HG03175 (cell line): ENCODE measurements at regions not wholly inside any gene's neighbourhood (a gene's known extent, or its start where the extent isn't known, plus 50 kb on each side); places are given as distances from the start of the nearest gene placed in this dataset.

Source experiments
- ATAC-seq: cut with Tn5 transposase; IDR thresholded peaks from one replicate; pipeline ENCODE4 v1.9.1; 2021; ENCODE audit warnings: mild to moderate bottlenecking, moderate library complexity; ENCODE audit not compliant: unreplicated experiment

DNA sequence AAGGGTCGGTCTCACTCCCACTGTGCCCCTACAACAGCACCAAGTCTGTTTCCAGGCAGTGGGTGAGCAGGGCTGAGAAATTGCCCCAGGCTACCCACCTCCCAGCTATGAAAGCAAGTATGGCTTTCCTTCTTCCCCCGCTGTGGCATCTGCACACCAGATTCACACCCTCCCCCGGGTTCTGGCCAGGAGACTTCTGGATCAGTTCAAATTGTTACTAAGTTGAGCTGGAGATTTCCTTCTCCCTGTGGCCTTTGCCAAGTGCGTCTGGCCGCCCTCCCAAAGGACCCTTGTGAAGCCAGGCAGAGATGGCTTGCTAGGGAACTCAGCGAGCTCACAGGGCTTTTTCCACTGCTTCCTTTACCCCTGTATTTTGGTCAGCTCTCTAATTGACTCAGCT is 555.4 kb downstream of the SH2D4B start:
- no peak for ATAC-seq

DNA sequence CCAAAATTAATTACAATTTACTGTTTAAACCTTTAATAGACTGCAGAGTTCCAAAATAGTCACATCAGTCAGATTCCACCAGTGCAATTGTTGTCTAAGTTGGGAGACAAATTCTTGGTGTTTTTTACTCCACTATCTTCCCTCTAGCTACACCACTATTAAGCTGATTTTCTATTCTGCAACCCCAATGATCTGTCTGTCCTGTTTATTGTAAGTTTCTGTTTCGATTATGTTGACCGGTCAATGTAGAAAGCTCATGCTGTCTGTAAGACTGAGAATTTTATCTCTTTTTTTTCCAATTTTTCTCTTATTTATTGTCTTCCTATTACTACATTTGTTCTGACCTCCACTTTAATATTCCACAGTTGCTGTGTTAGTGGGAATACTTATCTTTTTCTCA is 557.5 kb downstream of the SH2D4B start:
- ATAC-seq = no peak

DNA sequence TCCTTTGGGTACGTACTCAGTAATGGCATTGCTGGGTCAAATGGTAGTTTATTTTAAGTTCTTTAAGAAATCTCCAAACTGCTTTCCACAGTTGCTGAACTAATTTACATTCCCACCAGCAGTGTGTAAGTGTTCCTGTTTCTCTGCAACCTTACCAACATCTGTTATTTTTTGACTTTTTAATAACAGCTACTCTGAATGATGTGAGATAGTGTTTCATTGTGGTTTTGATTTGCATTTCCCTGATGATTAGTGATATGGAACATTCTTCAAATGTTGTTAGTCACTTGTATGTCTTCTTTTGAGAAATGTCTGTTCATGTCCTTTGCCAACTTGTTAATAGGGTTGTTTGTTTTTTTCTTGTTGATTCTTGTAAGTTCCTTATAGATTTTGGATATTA is 558.9 kb downstream of the SH2D4B start:
- ATAC-seq = no peak

DNA sequence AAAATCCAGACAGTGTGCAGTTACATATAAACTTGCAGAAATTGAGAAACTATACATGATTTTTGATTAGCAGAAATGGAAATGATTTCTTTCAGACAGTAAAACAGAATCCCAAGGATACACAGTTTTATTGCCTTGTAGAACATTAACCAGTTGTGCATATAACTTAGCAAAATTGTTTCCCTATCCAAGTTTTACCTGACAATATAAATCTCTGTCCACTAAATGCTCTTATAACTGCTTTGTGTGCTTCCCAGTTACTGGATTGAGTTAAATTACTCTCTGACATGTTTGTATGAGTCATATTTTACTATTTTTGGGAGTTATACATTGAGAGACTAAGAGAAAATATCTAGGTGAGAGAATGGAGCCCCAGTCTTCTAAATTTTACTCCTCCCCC is 563.4 kb downstream of the SH2D4B start:
- no peak for ATAC-seq

DNA sequence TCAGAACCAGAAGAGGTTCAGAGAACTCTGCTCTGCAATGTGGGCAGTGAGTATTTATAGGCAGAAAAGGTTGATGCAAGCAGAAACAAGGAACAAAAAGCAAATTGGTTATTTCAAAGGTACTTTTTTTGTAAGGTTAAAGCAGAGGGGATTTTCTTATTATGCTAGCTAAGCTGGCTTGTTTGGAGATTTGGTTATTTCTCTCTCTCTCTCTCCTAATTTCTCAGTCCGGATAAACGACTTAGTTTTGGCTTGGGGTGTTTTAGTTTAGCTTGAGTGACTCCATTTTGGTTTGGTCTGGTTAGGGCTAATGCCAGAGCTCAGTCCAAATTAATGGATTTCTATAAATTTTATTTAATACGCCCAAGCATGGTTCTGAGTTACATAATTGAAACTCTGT is 566.8 kb downstream of the SH2D4B start:
- ATAC-seq = no peak

DNA sequence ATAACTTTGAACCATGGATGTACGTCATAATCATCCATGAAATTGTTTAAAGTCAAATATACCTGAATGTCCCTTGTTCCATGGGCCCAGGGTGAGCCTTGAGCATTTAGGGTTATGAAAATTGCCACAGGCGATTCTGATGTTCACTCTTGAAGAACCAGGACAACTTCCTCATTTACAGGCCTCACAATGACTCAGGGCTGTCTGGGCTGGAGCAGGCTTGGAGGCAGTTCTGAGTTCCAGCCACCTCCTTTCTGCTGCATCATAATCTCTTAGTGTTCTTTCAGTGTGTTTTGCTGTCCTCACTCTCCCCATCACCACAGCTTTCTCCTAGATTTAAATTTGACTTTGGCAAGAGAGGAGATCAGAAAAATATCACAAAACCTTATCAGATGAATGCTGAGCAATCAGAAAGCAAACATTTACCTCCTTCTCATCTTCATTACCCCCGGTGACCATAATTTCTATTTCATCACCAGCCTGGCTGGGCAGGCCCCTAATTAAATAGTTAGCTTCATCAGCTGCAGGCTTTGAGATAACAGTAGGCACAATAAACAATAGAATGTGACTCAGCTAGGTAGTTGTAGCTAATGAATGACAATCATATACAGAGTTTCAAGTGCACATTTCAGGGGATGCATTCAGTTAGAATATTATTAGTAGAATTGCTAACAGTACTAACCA is 571.0 kb downstream of the SH2D4B start:
- ATAC-seq = peak; percentile 89

DNA sequence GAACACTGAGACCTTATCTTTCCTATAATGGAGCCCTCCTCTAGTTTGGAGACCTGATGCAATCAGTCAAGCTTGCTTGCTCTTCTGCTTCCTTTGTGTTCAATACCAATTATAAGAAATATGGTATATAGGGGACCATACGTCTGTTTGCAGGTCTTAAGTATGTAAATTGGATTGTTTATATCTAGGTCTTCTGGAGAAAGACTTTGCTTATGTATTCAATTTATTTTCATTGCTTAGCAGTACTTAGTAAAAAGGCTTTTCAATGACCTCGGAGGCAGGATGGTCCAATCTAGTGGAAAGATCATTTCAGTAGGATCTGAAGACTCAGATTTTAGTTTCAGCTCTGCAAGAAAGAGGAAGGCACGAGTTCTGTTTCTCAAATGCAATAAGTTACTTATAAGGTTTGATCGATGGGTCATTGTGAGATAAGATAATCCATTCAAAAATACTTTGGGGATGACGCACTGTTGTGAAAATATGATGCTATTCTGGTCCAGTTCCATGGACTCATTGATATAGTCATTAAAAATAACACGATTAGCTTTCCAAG is 571.6 kb downstream of the SH2D4B start:
- ATAC-seq = peak; percentile 37

DNA sequence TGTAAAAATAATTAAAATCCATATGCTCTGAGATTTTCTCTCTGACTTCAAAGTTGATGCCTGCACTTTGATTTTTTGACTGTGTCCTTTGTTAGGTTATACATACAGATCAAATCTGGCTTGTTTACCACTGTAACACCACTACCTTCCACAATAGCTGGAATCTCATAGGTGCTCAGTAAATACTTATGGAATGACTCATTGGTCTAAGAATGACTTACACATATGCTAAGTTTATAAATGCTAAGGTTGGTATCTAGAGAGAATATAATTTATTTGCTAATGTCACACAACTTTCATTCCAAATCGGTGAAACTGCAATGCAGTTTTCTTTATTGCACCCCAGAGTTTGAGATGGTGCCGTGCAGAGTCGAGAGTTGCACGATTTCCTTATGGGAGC is 578.5 kb downstream of the SH2D4B start:
- ATAC-seq = no peak

DNA sequence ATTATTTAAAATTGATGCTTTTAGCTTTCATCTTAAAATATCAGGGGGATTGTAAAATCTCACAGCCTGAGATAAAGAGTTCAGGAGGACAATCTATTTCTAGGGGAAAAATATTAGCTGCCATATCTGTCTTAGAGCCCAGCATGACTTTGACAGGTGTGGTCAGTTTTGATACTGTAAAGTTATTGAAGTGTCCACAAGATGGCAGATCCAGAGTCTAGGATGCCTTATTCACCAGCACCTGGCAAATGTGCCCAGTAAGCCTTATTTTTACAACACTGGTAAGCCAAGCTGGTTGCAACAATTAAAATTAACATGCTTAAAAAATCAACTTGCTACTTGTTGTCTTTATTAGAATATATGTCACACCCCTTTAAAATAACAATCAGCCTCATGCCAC is 579.3 kb downstream of the SH2D4B start:
- no peak for ATAC-seq

DNA sequence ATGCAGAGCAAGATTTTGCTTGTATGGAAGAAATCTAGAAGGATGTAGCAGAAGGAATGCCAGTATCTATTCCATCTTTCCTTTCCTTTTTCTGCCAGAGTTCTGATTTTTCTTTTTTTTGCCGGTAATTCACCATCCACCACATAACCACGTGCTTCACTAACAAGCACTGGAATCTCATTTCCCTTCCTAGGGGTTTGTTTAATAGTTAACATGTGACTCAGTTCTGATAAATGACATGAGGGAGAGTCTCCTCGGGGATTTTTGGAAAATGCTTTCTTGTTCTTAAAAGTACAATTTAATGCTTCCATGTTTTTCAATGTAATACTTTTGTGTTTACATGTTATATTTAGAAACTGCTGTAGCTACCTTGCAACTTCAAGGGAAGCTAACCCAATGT is 590.2 kb downstream of the SH2D4B start:
- ATAC-seq = no peak

DNA sequence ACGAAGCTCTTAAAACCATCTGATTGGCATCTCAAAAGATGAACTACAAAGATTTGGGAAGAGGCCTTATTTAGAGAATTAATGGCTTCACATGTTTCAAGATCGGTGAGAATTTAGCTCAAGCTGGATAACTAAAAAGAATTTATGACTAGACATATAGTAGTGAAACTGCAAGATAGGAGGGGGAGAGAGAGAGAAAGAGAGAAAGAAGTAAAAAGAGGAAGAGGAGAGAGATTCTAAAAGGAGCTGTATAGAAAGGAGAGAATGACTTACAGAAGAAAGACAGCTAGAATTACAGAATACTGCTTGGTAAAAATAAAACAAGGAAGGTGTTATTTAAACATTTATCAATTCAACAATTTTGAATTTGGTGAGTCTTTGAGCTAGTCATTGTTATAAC is 592.3 kb downstream of the SH2D4B start:
- ATAC-seq = no peak

DNA sequence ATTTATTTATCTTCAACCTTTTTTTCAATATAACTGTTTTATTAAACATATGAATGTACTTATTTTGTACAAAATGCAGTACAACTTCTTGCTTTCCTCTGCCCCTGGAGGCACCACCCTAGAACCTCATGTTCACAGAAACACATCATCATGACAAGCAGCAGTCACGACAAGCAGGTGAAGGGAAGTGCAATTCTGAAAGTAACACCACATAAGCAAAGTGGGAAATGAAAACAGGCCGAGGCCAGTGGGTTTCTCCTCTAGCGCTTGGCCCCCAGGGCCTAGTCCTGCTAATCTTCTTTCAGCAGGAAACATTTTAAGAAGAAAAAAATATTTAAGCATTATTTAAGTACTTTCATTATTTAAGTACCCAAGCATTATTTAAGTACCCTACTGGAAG is 598.1 kb downstream of the SH2D4B start:
- ATAC-seq = peak; percentile 99

DNA sequence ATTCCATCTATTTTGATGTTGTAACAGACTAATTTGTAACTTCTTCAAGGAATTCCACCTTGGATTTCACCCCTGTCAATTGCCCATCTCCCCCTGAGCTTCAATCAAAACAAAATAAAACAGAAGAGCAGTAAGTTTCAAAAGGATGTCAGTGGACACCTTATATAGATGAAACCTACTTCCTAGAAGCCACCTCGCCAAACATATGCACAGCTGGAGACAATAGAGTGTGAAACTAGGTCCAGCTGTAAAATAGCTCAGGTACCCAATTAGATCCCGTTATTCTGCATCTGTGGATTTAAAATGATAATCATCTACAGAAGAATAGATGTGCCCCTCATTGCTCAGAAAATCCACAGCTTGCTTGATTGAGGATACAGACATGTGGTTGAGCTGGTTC is 598.6 kb downstream of the SH2D4B start:
- no peak for ATAC-seq

DNA sequence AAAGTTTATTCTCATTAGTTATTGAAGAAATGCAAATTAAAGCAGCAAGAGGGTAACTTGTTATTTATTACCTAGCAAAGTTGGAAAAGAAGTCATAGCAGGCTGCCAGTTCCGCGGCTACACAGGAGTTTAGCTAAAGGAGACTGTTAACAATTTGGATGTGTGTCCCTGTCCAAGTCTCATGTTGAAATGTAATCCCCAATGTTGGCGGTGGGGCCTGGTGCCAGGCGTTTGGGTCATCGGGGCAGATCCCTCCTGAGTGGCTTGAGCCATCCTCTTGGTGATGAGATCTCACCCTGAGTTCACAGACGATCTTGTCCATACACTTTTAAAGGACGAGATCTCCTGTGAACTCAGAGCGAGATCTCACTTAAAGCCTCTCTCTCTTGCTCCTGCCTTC is 608.3 kb downstream of the SH2D4B start:
- ATAC-seq = no peak

DNA sequence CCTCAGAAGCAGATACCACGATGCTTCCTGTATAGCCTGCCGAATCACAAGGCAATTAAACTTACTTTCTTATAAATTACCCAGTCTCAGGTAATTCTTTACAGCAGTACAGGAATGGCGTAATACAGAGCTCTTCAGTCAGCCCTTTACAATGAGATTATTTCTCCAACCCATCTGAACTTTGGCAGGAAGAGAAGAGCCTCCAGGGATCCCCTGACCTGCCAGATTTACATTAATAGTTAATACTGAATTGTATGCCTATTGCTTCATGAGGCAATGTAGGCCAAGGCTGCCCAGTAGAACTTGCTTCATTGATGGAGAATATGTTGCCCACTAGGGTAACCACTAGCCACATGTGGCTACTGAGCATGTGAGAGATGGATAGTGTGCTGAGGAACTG is 608.7 kb downstream of the SH2D4B start:
- no peak for ATAC-seq

DNA sequence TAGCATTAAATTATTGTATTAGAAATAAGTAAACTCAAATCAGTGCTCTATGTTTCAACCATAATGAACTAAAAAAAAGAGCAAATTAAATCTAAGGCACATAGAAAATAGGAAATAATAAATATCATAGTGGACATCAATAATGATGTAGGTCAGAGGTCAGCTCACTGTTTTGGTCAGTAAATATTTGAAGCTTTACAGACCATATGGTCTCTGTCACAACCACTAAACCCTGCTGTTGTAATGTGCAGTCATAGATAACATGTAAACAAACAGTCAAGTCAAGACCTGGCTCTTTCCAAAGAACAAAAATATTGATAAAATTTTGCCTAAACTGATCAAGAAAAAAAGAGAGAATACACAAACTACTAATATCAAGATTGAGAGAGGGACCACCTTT is 615.0 kb downstream of the SH2D4B start:
- no peak for ATAC-seq

DNA sequence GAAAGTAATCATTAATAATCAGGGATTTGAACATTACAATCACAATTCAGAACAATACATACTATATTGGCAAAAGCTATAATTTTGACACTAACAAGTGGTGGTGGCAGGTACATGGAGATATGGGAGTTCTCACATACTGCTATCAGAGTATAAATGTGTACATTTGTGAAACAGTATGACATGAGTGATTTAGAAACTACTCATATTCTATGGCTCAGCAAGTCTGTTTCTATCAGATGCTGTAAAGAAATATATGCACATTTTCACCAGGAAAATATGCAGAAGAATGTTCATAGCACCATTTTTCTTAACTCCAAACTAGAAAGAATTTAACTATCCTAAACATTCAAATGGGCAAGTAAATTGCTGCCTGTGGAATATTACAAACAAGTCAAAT is 620.0 kb downstream of the SH2D4B start:
- no peak for ATAC-seq

DNA sequence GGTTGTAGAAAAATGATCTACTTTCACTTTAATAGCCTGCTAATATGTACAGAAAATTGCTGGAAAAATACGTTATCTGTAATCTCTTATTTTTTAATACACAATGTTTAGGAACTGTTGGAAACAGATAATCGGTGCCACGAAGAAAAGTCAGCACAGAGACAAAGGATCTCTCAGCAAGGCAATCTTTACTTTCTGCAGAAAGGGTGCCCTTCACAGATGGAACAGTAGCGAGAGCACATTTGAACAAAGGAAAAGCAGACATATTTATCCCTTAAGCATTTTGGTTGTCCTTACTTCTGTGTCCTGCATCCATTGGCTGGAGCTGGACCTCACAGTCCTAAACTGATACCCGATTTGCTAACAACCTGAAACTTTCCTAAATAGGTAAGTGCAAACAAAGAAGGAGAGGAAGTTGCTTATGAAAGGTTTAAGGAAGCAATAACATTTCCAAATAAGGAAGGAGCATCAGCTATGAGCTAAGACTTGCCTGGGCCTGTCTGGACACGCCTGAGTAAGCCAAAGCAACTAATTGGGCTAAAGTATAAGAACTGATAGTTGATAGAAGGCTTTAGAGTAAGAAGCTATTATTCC is 640.0 kb downstream of the SH2D4B start:
- ATAC-seq = no peak

DNA sequence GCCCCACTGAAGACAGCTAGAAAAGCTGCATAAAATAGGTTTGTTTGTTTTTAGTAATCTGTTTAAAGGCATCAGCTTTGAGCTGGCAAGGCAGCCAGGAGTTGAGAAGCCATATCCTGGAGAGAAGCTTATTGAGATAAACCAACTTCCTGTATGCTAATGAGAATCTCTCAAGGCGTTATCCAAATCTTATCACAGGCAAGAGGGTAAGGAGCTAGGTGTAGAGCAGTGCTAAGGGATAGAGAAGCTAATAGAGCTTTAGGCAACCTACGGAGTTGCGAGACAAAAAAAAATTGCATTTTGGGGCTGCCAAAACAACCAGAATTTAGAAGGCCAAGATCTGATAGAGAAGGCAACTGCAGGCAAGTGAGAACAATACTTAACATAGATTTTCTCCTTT is 641.6 kb downstream of the SH2D4B start:
- no peak for ATAC-seq

DNA sequence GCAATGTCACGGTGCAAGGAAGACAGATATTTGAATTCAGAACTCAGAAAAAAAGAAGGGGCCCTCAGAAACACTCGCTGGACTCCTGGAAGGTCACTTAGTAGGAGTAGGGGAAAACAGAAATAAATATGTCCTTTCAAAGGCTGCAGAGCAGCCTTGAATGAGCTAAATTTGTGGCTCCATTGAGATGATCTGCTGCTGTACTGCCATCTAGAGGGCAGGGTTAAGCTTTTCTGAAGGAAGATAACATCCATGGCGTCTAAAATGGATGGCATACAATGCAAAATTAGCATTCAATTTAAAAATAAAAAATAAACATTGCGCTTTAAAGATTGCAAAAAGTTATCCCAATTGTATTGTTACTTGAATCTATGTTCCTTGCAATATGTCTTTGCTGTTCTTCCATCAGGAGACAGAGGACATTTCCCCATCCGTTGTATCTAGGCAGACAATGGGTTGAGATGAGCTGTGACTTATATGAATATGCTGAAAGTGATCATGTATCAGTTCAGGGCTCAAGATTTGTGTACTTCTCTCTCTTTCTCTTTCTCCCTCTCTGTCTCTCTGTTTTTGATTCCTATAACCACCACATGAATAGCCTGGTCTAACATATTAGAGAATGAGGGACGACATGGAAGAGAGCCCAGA is 642.2 kb downstream of the SH2D4B start:
- ATAC-seq = peak; percentile 77

DNA sequence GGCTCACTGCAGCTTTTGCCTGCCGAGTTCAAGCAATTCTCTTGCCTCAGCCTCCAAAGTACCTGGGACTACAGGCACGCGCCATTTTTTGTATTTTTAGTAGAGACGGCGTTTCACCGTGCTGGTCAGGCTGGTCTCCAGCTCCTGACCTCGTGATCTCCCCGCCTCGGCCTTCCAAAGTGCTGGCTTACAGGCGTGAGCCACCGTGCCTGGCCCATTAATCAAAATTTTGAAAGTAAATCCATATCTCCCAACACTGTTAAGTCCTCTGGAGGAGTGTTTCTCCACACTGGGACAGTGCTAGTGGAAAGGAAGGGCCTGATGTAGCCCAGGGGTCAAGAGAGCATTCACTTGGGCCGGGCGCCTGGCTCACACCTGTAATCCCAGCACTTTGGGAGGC is 644.6 kb downstream of the SH2D4B start:
- ATAC-seq = no peak

DNA sequence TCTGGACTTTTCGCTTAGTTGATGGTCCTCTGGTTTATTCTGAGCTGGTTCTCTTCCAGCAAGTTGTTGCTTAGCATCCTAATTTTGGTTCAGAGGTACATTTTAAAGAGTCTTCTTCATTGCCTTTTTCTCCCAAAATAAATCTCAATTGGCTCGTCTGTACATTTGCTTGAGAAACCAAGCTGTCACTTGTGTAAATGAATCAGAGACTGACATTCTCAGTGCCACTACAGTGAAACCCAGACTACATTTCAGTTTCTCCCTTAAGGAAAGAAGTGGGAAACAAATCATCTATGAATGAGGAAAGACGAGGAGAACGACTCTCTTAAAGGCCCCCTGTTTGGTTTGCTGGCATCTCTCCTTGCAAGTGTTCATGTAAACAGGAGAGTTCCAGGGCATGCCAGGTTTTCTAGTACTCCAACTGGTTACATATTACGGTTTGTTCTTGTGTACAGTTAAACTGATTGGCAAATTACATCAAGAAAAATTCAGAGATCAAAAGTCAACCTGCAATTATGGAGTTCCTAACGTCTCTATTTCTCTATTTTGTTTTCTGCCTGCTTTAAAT is 654.6 kb downstream of the SH2D4B start:
- ATAC-seq = no peak
